ENCODE measurements at regions not wholly inside any gene's neighbourhood (a gene's known extent, or its start where the extent isn't known, plus 50 kb on each side); places are given as distances from the start of the nearest gene placed in this dataset.

DNA sequence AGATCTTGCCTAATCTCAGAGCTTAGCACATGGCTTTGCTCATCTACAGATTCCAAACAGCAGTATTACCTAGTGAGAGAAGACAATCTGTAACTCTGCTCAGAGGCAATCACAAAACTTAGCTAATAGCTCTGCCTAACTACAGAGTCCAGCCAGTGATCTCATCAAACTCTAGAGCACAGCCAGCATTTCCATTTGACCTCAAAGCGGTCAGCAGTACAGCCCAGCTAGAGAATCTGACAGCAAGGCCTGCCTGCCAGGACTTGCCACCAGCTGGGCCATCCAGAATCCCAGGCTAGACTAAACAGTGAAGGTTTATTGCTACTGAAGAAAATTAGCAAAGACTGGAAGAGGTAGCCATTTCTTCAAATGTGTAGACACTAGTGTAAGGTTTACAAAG, 217.9 kb upstream of the VLDLR start:
- no peaks in the 10 kb centered on the region for H3K36me3 Mint-ChIP-seq (ENCODE audit: insufficient read depth)
- no peak for DNase-seq
- no peak overlapping the region for H3K27ac Mint-ChIP-seq
- H3K9me3 Mint-ChIP-seq: peaks cover 3 to 6% of the 10 kb centered on the region in 2 donors
- no peak overlapping the region for H3K4me3 Mint-ChIP-seq
- peaks cover 10 to 19% of the 10 kb centered on the region in 2 donors for H3K27me3 Mint-ChIP-seq
- no peaks in the 10 kb centered on the region for H3K4me1 Mint-ChIP-seq (ENCODE audit: low read depth in 2 of 2)
- no peak for ATAC-seq (replicated peaks)

DNA sequence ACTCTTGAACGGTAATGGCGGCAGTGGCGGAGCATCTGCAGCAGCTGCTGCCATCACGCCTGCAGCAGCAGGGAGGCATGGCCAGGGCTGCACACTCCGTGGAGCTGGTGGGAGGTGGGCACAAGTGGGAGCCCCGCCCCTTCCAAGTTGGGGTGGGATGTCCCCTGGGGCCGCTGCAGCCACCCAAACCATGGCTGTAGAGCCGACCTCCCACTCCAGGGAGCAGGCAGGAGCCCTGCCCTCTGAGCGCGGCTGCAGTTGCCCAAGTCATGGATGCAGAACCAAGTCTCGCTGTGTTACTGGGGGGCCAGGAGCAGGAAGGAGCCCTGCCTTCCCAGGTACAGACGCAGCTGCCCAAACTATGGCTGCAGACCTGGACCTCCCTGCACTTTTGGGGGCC, 215.3 kb upstream of the VLDLR start:
- Mint-ChIP-seq H3K27me3 (peaks cover 6 to 12% of the 10 kb centered on the region in 2 donors), H3K4me1 (ENCODE audit: low read depth in 2 of 2) (no peaks in the 10 kb centered on the region), H3K9me3 (peaks cover 3 to 6% of the 10 kb centered on the region in 2 donors), H3K4me3 (no peak overlapping the region), H3K36me3 (ENCODE audit: insufficient read depth) (no peaks in the 10 kb centered on the region), H3K27ac (no peak overlapping the region)
- ATAC-seq (replicated peaks): no peak
- DNase-seq: no peak

DNA sequence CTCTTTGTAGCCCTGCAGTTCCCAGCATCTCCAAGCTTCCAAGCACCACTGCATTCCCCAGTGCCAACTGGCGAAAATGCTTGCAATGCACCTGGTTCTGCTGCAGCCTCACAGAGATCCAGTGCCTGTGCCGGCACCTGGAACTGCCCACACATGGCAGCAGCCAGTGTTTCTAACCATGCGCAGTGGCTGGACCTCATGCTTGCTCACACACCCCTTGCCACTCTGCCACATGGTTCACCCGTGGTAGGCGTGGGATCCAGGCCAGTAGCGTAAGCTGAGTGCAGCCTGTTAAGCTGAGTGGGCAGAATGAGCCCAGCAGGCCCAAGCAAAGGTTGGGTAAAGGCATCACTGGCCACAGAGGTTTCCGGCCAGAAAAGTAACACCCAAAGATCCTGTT, 214.1 kb upstream of the VLDLR start:
- Mint-ChIP-seq H3K27me3 (peaks cover under 1 to 13% of the 10 kb centered on the region in 2 donors), H3K9me3 (peaks cover 3 to 6% of the 10 kb centered on the region in 2 donors), H3K4me3 (no peak overlapping the region), H3K36me3 (ENCODE audit: insufficient read depth) (no peaks in the 10 kb centered on the region), H3K4me1 (ENCODE audit: low read depth in 2 of 2) (no peaks in the 10 kb centered on the region), H3K27ac (no peak overlapping the region)
- DNase-seq: no peak
- ATAC-seq (replicated peaks): no peak

DNA sequence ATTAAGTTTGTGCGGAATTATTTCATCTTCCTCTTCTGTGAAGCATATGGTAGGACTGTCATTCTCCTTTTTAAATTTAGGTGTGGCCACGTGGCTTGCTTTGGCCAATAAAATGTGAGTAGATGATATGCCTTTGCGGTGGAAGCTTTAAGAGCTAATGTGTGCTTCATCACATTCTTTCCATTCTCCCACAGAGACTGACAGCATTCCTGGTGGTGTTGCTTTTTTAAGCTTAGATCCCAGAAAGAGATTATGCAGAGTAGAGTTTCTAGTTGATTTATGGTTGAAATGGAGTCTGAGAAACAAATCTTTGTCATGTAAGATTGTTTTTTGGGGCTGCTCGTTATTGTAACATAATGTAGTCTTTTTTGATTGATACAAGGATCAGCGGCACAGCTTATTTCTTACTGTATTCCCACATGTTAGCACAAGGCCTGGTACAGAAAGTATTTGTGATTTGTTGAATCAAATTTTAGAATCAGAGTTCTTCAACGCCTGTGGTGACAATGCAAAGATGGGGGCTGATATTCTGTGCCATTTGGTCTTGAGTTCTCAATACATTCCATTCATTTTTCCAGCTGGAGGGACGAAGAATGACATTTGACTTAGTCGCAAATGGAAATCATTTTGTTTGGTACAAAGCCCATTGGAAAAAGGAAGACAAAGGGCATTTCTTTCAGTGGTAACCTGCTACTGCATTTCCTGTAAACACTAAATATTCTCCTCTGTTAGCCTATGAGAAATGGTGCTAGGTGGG, 209.9 kb upstream of the VLDLR start:
- Mint-ChIP-seq H3K9me3 (no peaks in the 10 kb centered on the region), H3K27me3 (peaks cover 0 to 7% of the 10 kb centered on the region in 2 donors), H3K4me3 (no peak overlapping the region), H3K4me1 (ENCODE audit: low read depth in 2 of 2) (no peaks in the 10 kb centered on the region), H3K27ac (no peak overlapping the region), H3K36me3 (ENCODE audit: insufficient read depth) (no peaks in the 10 kb centered on the region)
- no peak for ATAC-seq (replicated peaks)
- DNase-seq: no peak

DNA sequence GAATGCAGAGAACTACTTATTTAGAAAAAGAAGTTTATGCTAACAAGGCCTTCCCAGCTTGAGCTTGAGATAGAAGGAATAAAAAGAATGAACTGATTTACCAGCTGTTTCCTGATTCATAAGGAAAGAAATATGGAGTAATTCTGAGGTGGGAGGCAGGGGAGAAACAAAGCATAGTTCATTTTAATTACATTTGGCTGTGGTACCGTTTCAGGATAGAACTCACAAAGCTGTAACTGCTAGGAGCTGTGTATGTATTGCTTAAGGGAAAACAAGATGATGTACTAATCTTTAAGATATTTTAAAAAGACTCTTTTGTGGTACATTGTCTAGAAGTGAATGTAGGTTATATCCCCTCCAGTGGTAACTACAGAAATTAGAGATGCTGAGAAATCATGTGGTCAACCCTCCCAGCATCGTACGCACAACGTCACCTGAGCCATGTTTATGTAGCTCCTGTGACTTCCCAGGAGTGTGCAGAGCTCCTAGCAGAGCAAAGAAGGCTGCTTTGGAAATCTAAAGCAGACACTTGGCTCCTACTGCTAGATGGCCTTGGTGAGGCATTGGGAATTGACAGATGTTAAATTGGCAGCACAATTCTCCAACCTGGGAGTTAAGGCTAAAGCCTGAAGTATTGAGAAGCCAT, 208.3 kb upstream of the VLDLR start:
- ATAC-seq (replicated peaks) (no peak), DNase-seq (no peak)
- Mint-ChIP-seq H3K27me3 (peaks cover 0 to 7% of the 10 kb centered on the region in 2 donors), H3K9me3 (no peaks in the 10 kb centered on the region), H3K4me1 (ENCODE audit: low read depth in 2 of 2) (no peaks in the 10 kb centered on the region), H3K36me3 (ENCODE audit: insufficient read depth) (no peaks in the 10 kb centered on the region), H3K27ac (no peak overlapping the region), H3K4me3 (no peak overlapping the region)

DNA sequence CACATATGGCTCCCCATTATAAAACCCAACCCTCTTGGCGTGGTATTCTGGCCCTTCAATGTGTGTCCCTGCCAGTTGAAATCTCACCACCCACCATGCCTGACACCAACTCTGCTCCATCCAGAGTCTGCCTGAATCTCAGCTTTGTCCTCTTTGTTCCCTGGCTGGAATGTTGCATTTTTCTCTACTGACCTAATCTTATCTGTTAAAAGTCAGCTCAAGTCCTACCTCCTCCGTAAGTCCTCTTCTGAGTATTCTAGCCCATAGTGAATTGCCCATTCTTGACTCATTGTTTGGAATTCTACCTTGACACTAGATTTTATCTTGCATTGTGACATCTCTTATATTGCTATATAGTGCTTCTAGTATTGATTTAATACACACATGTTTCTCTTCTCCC, 207.1 kb upstream of the VLDLR start:
- H3K9me3 Mint-ChIP-seq: no peaks in the 10 kb centered on the region
- H3K36me3 Mint-ChIP-seq (ENCODE audit: insufficient read depth): no peaks in the 10 kb centered on the region
- DNase-seq (no peak), ATAC-seq (replicated peaks) (no peak)
- no peak overlapping the region for H3K4me3 Mint-ChIP-seq
- peaks cover 0 to 14% of the 10 kb centered on the region in 2 donors for H3K27me3 Mint-ChIP-seq
- no peak overlapping the region for H3K27ac Mint-ChIP-seq
- H3K4me1 Mint-ChIP-seq (ENCODE audit: low read depth in 2 of 2): no peaks in the 10 kb centered on the region

DNA sequence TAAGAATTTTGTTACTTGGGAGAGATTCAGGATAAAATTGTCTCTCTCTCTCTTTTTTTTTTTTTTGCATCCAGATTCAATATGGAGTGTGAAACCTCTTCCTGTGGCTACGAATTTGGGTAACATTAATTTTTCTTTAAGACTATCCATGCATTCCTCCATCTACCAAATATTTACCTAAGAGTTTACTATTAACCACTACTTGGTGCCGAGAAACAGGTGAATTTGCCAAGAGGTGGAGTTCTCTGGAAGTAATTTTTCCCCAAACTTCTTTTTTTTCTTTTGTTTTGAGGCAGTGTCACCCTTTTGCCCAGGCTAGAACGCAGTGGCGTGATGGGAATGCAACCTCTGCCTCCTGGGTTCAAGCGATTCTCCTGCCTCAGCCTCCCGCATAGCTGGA, 206.3 kb upstream of the VLDLR start:
- Mint-ChIP-seq H3K4me1 (ENCODE audit: low read depth in 2 of 2) (no peaks in the 10 kb centered on the region), H3K36me3 (ENCODE audit: insufficient read depth) (no peaks in the 10 kb centered on the region), H3K9me3 (no peaks in the 10 kb centered on the region), H3K4me3 (no peak overlapping the region), H3K27me3 (peaks cover 0 to 18% of the 10 kb centered on the region in 2 donors), H3K27ac (no peak overlapping the region)
- DNase-seq (no peak), ATAC-seq (replicated peaks) (no peak)

DNA sequence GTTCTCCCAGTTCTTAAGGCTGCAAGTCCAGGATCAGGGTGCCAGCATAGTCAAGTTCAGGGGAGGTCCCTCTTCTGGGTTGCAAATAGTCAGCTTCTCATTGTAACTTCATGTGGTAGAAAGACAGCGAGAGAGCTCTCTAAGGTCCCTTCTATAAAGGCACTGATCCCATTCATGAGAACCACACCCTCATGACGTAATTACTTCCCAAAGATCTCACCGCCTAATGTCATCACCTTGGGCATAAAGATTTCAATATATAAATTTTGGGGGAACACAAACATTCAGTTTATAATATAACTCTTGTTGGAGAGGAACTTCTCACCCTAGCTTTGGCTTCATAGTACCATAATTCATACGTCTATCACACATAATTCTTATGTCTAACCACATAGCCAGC, 203.9 kb upstream of the VLDLR start:
- Mint-ChIP-seq H3K36me3 (ENCODE audit: insufficient read depth) (no peaks in the 10 kb centered on the region), H3K27ac (no peak overlapping the region), H3K4me3 (no peak overlapping the region), H3K27me3 (peaks cover 0 to 21% of the 10 kb centered on the region in 2 donors), H3K4me1 (ENCODE audit: low read depth in 2 of 2) (no peaks in the 10 kb centered on the region), H3K9me3 (no peaks in the 10 kb centered on the region)
- DNase-seq (no peak), ATAC-seq (replicated peaks) (no peak)

DNA sequence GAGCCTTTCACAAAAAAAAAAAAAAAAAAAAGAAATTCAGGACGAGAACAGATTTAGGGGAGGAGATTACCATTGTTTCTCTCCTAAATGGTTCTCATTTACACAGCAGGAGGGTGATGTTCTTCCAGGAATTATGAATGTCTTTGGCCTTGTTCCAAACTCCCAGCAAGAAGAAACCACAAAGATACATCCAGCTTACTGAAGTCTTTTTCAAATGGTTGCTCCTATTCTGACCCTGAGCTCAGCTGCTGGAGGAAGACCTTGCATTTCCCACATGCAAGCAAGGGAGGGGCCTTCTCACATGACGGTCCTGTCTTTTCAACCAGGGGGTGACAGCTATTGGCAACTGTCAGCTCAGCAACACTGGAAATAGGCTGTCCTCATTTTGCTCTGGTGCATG, 203.0 kb upstream of the VLDLR start:
- DNase-seq (no peak), ATAC-seq (replicated peaks) (no peak)
- no peaks in the 10 kb centered on the region for H3K36me3 Mint-ChIP-seq (ENCODE audit: insufficient read depth)
- no peak overlapping the region for H3K4me3 Mint-ChIP-seq
- peaks cover 0 to 21% of the 10 kb centered on the region in 2 donors for H3K27me3 Mint-ChIP-seq
- H3K4me1 Mint-ChIP-seq (ENCODE audit: low read depth in 2 of 2): no peaks in the 10 kb centered on the region
- no peaks in the 10 kb centered on the region for H3K9me3 Mint-ChIP-seq
- no peak overlapping the region for H3K27ac Mint-ChIP-seq

DNA sequence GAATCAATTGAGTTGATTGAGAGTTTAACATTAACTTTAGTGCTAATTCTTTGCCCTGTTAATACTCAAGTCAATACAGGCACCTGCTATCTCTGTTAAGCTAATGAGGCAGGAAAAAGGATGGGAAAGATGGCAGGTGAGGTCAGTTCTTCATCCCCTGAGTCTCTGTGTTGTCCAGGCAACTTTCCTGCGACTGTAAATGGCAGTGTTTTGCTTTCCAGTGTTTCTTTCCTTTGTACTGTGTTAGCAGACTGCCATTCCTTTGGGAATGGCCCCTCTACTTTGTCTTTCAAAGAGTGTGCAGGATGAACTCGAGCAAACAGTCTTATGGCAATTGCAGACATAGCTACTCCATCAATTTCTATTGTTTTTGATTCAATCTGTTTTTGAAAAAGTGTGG, 202.2 kb upstream of the VLDLR start:
- Mint-ChIP-seq H3K27me3 (peaks cover 0 to 21% of the 10 kb centered on the region in 2 donors), H3K4me1 (ENCODE audit: low read depth in 2 of 2) (no peaks in the 10 kb centered on the region), H3K9me3 (no peaks in the 10 kb centered on the region), H3K36me3 (ENCODE audit: insufficient read depth) (no peaks in the 10 kb centered on the region), H3K27ac (no peak overlapping the region), H3K4me3 (no peak overlapping the region)
- ATAC-seq (replicated peaks) (no peak), DNase-seq (no peak)

DNA sequence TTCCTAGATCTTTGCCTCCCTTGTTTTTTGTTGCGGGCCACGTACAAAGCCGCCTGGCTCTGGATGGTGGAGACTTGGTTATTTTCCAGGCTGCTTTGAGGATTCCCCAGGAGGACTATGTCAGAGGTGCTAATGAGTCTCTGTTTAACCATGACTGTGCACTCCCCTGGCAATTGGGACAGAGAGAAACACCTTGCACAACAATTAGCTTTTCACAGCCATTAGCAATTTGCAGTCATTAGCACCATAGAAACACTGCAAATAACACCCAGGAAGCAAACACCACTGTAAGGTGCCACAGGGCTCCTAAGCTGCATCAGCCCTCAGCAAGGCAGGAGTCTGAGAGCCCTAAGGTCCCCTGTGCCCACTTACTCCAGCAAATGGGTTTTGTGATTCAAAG, 201.0 kb upstream of the VLDLR start:
- no peak overlapping the region for H3K27ac Mint-ChIP-seq
- no peaks in the 10 kb centered on the region for H3K4me1 Mint-ChIP-seq (ENCODE audit: low read depth in 2 of 2)
- peaks cover 0 to 21% of the 10 kb centered on the region in 2 donors for H3K27me3 Mint-ChIP-seq
- H3K9me3 Mint-ChIP-seq: no peaks in the 10 kb centered on the region
- H3K4me3 Mint-ChIP-seq: no peak overlapping the region
- DNase-seq (no peak), ATAC-seq (replicated peaks) (no peak)
- H3K36me3 Mint-ChIP-seq (ENCODE audit: insufficient read depth): no peaks in the 10 kb centered on the region

DNA sequence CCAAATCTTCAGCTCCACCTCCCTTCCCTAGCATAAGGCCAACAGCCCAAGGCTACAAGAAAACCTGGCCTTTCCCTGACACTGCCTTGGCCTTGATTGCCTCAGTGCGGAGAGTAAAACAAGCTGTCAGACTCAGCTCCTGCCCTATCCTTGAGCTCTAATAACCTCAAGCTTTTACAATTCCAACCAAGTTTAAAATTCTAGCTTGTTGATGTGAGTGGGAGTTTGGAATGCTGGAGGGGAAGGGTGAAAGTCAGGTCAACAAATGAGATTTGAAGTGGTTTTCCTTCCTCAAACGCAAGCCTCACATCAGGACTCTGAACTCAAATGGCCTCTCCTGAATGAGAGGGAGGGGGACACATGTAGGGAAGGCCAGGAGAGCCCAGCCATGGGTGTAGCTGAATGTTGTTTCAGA, 197.0 kb upstream of the VLDLR start:
- Mint-ChIP-seq H3K4me1 (ENCODE audit: low read depth in 2 of 2) (no peaks in the 10 kb centered on the region), H3K9me3 (no peaks in the 10 kb centered on the region), H3K27ac (no peak overlapping the region), H3K36me3 (ENCODE audit: insufficient read depth) (no peaks in the 10 kb centered on the region), H3K27me3 (peaks cover 0 to 26% of the 10 kb centered on the region in 2 donors), H3K4me3 (no peak overlapping the region)
- no peak for ATAC-seq (replicated peaks)
- DNase-seq: no peak

DNA sequence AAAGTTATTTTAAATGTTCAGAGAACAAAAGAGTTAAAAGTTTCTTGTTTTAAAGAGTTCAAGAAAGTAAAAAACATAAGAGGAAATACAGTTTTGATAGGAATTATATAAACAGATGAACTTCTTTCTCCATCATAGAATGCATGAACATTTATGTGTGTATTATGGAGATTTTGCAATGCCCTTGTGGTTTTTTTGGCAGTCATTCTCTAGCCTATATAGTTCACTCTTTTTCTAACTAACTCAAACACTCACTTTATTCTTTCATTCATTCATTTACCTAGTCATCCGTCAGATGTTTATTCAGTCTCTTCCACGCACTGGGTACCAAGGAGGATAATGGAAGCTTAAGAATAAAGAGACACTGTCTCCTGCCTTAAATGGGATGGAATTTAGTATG, 195.9 kb upstream of the VLDLR start:
- no peak for ATAC-seq (replicated peaks)
- DNase-seq: no peak
- H3K4me3 Mint-ChIP-seq: no peak overlapping the region
- H3K27ac Mint-ChIP-seq: no peak overlapping the region
- peaks cover 0 to 23% of the 10 kb centered on the region in 2 donors for H3K27me3 Mint-ChIP-seq
- H3K9me3 Mint-ChIP-seq: no peaks in the 10 kb centered on the region
- no peaks in the 10 kb centered on the region for H3K36me3 Mint-ChIP-seq (ENCODE audit: insufficient read depth)
- no peaks in the 10 kb centered on the region for H3K4me1 Mint-ChIP-seq (ENCODE audit: low read depth in 2 of 2)

DNA sequence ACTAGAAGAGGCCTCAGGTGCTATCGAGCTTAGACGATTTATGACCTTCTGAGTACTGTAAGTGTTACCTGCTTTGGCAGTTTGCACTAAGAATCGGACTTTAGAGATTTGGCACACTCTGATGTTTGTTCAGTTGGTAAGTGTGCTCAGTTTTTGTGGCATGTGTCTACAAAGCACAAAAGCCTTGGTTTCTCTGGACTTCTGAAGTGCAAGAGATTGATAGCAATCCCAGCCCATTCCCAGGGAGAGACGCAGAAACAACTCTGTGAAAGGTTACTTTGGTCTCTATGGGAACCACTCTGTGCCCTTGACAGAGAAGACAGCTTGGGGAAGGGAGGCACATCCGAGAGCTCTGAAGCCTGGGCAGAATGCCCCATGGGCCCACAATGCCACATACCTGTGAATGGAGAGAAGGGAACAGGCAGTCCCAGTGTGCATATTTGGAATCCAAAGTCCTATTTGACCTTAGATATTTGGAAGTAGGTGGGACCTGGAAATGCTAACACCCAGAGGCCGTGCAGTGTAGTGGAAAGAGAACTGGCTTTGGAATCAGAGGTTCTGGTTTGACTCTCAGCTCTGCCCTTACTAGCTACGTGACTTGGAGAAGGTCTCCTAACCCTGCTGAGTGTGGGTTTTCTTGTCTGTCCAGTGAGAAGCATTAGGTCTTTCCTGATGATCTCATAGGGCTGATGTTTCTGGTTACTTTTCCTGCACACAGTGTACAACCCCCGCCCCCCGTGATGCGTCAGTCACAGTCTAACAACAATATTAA, 194.3 kb upstream of the VLDLR start:
- Mint-ChIP-seq H3K36me3 (ENCODE audit: insufficient read depth) (no peaks in the 10 kb centered on the region), H3K4me3 (no peak overlapping the region), H3K9me3 (no peaks in the 10 kb centered on the region), H3K4me1 (ENCODE audit: low read depth in 2 of 2) (no peaks in the 10 kb centered on the region), H3K27me3 (peaks cover 0 to 24% of the 10 kb centered on the region in 2 donors), H3K27ac (no peak overlapping the region)
- DNase-seq: no peak
- ATAC-seq (replicated peaks): no peak
